ENCODE measurements at regions not wholly inside any gene's neighbourhood (a gene's known extent, or its start where the extent isn't known, plus 50 kb on each side); places are given as distances from the start of the nearest gene placed in this dataset.
"Not testable (repeated sequence)": the region's sequence is repeated elsewhere in the genome, so short reads cannot be mapped to it uniquely, and the experiment has no call there.

GRCh38 chr14:87430810-87431209 lies 562.2 kb downstream of the GALC start:
- DNase-seq (ENCODE audit: low read depth) = no peak

- no peak for DNase-seq (ENCODE audit: low read depth)
Observed at GRCh38 chr14:87430214-87430613, 562.8 kb downstream of the GALC start.

GRCh38 chr14:87419925-87420324 lies 573.1 kb downstream of the GALC start:
- no peak for DNase-seq (ENCODE audit: low read depth)

- no peak for DNase-seq (ENCODE audit: low read depth)
Observed at GRCh38 chr14:87411370-87411769, 581.6 kb downstream of the GALC start.

GRCh38 chr14:87409393-87409792 lies 583.6 kb downstream of the GALC start:
- no peak for DNase-seq (ENCODE audit: low read depth)

- no peak for DNase-seq (ENCODE audit: low read depth)
Observed at GRCh38 chr14:87407344-87407743, 585.6 kb downstream of the GALC start.

- DNase-seq (ENCODE audit: low read depth) = no peak
Observed at GRCh38 chr14:87405563-87405962, 587.4 kb downstream of the GALC start.

- DNase-seq (ENCODE audit: low read depth) = no peak
Observed at GRCh38 chr14:87397499-87397898, 595.5 kb downstream of the GALC start.

- no peak for DNase-seq (ENCODE audit: low read depth)
Observed at GRCh38 chr14:87391066-87391465, 601.9 kb downstream of the GALC start.

- DNase-seq (ENCODE audit: low read depth) = no peak
Observed at GRCh38 chr14:87388946-87389345, 604.0 kb downstream of the GALC start.

GRCh38 chr14:87387806-87388205 lies 605.2 kb downstream of the GALC start:
- DNase-seq (ENCODE audit: low read depth) = no peak

- DNase-seq (ENCODE audit: low read depth) = no peak
Observed at GRCh38 chr14:87386524-87386923, 606.5 kb downstream of the GALC start.

- DNase-seq (ENCODE audit: low read depth) = no peak
Observed at GRCh38 chr14:87380054-87380453, 612.9 kb downstream of the GALC start.

- no peak for DNase-seq (ENCODE audit: low read depth)
Observed at GRCh38 chr14:87368751-87369150, 624.2 kb downstream of the GALC start.

GRCh38 chr14:87360246-87360645 lies 632.7 kb downstream of the GALC start:
- DNase-seq (ENCODE audit: low read depth) = not testable (repeated sequence)

- DNase-seq (ENCODE audit: low read depth) = no peak
Observed at GRCh38 chr14:87351007-87351406, 642.0 kb downstream of the GALC start.

- DNase-seq (ENCODE audit: low read depth) = no peak
Observed at GRCh38 chr14:87349921-87350320, 643.1 kb downstream of the GALC start.

GRCh38 chr14:87343652-87344051 lies 649.3 kb downstream of the GALC start:
- DNase-seq (ENCODE audit: low read depth) = no peak

GRCh38 chr14:87334997-87335685 lies 657.8 kb downstream of the GALC start:
- DNase-seq (ENCODE audit: low read depth) = no peak

GRCh38 chr14:87331991-87332390 lies 661.0 kb downstream of the GALC start:
- DNase-seq (ENCODE audit: low read depth) = no peak

GRCh38 chr14:87325741-87326140 lies 667.2 kb downstream of the GALC start:
- no peak for DNase-seq (ENCODE audit: low read depth)

GRCh38 chr14:87323191-87323590 lies 669.8 kb downstream of the GALC start:
- DNase-seq (ENCODE audit: low read depth) = no peak

- DNase-seq (ENCODE audit: low read depth) = no peak
Observed at GRCh38 chr14:87321548-87321947, 671.4 kb downstream of the GALC start.

GRCh38 chr14:87312894-87313205 lies 680.1 kb downstream of the GALC start:
- no peak for DNase-seq (ENCODE audit: low read depth)
